Amniotic epithelial cell (primary cell): ENCODE measurements at regions not wholly inside any gene's neighbourhood (a gene's known extent, or its start where the extent isn't known, plus 50 kb on each side); places are given as distances from the start of the nearest gene placed in this dataset.
A peak's percentile ranks its signal among the peaks of the same experiment; 100 is the strongest.

Experiments used
- DNase-seq: peaks from one replicate; pipeline ENCODE4 v3.0.0-alpha.2; 2010; ENCODE audit warnings: low read depth

DNA sequence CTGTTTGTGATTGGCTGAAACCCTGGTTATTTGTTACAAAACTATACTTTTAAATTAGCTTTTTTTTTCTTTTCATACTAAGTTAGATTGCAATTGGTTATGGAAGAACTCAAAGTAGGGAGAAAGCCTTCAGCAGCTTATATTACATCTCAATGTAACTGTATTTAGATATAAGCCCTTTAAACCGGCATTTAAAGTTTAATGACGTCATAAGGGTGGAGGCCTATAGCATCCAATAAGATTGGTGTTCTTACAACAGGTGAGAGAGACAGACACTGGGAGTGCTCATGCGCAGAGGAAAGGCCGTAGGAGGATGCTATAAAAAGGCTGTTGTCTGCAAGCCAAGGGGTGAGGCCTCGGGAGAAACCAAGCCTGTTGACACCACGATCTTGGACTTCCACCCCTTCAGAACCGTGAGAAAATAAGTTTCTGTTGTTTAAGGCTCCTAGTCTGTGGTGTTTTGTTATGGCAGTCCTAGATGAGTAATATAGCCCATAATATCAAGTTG lies 1198.8 kb upstream of the SPRY2 start:
- DNase-seq: no peak

DNA sequence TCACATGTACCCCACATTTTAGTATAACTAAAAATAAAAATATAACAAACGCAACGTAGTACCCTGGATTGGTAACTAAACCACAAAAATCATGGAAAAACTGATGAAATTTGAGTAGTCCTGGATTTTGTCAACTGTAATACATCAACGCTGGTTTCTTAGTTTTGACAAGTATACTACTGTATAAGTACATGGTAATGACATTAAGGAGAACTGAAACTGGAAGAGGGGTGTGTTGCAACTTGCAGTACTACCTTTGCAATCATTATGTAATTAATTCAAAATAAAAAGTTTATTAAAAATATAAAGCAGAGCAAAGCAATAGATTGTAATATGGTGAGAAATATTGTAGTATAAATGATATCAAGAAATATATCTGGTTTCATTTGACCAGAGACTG lies 1158.0 kb upstream of the SPRY2 start:
- no peak for DNase-seq

DNA sequence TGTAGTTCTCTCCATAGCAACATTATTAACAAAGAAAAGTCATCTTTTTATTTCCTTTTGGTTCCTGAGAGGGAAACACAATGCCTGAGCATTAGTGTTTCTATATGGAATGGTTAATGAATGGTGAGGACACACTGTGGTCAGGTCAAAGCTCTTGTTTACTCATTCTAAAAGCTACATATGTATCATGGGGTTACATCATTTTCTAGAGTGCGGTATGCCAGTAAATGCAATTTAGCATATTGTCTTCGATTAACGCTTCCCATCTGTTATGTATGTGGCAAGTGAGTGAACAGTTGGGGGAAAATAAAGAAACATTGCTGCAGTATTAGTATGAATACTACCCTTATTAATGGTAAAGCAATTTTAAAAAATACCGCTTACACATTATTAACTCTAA lies 1152.2 kb upstream of the SPRY2 start:
- DNase-seq: peak; percentile 11

- no peak for DNase-seq
Observed at GRCh38 chr13:81492449-81492848, 1151.5 kb upstream of the SPRY2 start.

DNA sequence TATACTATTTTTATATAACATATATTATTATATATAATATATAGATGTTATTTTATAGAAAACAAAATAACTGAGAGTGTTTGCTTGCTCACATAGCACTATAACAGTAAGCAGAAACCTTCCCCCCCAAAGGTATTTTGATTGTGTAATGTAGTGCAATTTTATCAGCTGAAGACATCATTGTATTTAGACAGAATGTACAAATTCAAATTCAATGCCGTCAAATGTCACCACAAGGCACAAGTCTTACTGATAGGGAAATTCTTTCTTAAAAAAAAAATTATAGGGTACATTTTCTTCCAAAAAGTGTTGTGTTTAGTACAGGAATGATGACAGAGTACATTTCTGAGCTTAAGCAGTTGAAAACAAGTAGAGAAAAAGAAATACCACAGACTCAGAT lies 1147.1 kb upstream of the SPRY2 start:
- DNase-seq: peak; percentile 70

DNA sequence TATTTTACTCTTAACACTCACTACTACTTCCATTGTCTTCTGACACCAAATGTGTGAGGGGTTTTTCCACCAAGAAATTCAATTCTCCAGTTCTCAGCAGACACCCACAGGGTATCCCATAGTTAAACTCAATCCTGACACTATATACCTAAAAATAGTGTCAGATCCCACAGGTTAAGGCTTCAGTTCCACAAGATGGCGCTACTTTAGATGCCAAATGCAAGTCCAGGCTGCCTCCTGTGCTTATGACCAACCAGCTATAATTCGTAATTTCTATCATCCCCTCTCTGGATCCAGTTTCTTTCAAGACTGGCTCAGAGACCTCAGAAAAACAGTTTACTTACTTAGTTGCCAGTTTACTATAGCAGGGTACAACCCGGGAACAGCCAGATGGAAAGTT lies 1146.2 kb upstream of the SPRY2 start:
- peak; percentile 39 for DNase-seq

GRCh38 chr13:81480634-81481033 lies 1139.7 kb upstream of the SPRY2 start:
- no peak for DNase-seq

DNA sequence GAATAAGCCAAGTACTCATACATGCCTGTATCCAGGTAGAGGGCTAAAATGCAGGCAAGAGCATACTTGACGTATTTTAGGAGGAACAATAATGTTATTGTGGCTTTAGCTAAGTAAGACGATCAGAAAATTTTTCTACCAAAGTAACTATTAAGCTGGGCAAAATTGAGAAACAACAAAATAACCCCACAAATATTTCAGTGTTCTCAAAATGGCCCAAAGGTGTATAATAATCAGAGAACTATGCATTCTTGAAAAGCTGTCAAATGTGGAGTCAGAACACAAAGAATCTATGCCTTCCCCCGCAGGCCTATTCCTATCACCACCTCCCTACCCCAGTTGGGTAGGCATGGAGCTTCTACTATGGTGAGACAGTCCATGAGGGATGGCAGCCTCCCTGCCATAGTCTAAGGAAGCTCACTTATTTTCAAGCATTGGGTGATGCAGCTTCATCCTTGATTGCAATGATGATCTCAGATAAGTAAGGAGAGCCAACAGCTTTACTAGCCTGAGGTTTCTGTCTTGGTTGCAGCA lies 1132.5 kb upstream of the SPRY2 start:
- no peak for DNase-seq

GRCh38 chr13:81458170-81458569 lies 1117.2 kb upstream of the SPRY2 start:
- no peak for DNase-seq

- no peak for DNase-seq
Observed at GRCh38 chr13:81446441-81446840, 1105.5 kb upstream of the SPRY2 start.

DNA sequence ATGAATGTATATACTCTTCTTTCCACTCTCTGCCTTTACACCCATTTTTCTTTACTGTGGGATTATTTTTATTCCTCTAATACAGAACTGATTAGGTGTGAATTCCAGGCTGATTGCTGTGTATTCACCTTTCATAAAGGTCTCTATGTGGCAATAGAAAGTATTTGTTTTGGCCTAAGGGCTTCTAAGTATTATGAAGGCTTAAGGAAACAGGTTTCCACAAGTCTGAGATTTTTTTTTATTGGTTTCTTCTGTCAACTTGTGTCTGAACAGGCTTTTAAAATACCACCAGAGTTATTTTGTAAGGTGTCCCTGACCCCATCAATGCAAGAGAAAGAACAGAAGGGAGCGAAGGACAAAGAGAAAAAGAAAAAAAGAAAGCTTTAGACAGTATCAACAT lies 1102.0 kb upstream of the SPRY2 start:
- DNase-seq: no peak

GRCh38 chr13:81425286-81425685 lies 1084.4 kb upstream of the SPRY2 start:
- no peak for DNase-seq

- no peak for DNase-seq
Observed at GRCh38 chr13:81409284-81409683, 1068.4 kb upstream of the SPRY2 start.

DNA sequence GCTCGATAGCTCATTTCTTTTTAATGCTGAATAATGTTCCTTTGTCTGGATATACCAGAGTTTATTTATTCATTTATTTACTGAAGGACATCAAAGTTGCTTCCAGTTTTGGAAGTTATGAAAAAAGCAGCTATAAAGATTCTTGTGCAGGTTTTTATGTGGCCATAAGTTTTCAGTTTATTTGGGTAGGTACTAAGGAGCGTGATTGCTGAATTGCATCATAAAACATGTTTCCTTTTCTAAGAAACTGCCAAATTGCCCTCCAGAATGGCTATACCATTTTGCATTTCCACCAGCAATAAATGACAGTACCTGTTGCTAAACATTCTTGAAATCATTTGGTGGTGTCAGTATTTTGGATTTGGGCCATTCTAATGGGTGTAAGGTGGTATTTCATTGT lies 1067.7 kb upstream of the SPRY2 start:
- DNase-seq: no peak

GRCh38 chr13:81406639-81407292 lies 1065.8 kb upstream of the SPRY2 start:
- DNase-seq: no peak

DNA sequence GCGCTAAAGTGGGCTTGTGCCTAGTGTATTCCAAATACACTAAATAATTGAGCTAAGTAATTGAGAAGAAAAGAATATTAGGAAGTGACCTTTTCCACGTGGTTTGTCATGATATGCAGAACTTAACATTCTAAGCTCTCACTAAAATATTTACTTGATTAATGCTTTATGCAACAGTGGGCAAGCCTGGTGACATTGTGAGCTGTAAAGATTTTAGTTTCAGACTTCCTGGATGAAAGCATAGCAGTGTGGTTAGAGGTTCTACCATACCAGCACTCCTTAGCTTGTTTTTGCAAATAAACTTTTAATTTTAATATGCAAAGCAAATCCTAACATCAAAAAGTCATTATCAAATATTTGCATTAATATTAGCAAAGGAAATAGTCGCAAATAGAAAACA lies 1065.1 kb upstream of the SPRY2 start:
- DNase-seq: no peak

- DNase-seq: no peak
Observed at GRCh38 chr13:81396192-81396591, 1055.3 kb upstream of the SPRY2 start.

DNA sequence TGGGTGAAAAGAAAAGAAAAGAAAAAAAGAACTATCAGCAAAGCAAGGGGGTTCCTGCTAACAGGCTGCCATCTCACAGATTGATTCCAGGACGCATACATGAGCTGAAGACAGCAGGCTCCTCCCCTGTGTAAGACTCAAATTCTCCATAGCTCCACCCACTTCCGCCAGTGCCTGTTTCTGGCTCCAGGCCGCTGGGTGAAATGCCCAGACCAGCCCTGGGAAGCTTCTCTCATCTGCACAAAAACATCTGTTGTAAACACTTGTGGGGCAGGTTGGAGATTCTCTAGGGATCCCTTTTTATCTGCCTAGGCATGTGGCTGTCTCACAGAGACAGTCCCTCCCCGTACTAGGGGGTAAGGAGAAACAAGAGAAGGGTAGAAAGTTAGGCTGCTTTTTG lies 1054.4 kb upstream of the SPRY2 start:
- DNase-seq: peak; percentile 0

DNA sequence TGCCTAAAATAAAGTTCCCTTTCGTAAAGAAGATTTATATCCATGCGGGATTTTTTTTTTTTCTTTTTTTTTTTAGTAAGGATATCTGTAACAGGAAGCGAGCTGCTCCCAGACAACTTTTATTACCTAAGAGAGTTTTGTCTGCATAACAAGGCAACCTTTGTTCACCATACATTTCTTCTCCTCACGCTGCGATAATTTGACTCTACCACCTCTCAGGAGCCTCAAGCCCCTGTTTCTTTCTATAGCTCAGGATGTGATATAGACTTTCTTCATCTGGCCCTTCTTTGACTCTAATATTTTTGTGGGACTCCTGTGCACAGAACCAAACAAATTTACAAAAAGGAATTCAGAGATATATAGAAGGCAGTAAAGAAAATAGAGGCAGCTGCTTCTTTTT lies 1053.7 kb upstream of the SPRY2 start:
- DNase-seq: no peak

GRCh38 chr13:81393721-81394120 lies 1052.8 kb upstream of the SPRY2 start:
- no peak for DNase-seq

DNA sequence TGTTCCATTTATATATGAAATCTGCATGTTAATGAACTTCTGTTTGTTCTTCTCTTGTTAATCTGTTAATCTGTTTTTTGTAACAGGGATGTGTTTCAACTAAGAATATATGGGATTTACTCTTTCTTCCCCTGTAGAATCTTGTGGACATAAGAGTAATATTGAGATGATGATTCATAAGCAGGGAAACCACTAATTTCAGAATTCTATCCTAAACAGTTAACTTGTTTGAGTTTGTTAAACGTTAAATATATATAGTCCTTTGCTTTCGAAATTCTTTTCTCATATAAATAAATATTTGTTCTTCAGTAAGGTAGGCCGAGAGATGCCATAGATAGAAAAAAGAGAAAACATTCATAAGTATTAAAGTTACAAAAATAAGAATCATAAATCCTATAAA lies 1052.2 kb upstream of the SPRY2 start:
- no peak for DNase-seq

GRCh38 chr13:81388400-81388799 lies 1047.5 kb upstream of the SPRY2 start:
- DNase-seq: no peak

- no peak for DNase-seq
Observed at GRCh38 chr13:81383444-81383843, 1042.5 kb upstream of the SPRY2 start.

- DNase-seq: no peak
Observed at GRCh38 chr13:81382246-81382645, 1041.3 kb upstream of the SPRY2 start.
